OCI-LY3 (cell line): ENCODE measurements at regions not wholly inside any gene's neighbourhood (a gene's known extent, or its start where the extent isn't known, plus 50 kb on each side); places are given as distances from the start of the nearest gene placed in this dataset.

Experiments used
- H2AFZ ChIP-seq: fragments of 200-600, 300-600 bp; shearing (Covaris generic); 2 replicates; pipeline ENCODE4 v1.6.0; 2014; ENCODE audit warnings: antibody characterized with exemption, low read depth, low read length
- H3K27ac ChIP-seq: fragments of 200-600, 300-600 bp; sonication (generic); 2 replicates; pipeline ENCODE4 v1.5.1; 2014; ENCODE audit warnings: mild to moderate bottlenecking, low read length, moderate library complexity, mixed read lengths
- H3K27me3 ChIP-seq: fragments of 200-600, 300-600 bp; sonication (generic); 2 replicates; pipeline ENCODE4 v1.6.1; 2014; ENCODE audit warnings: low read depth, low read length, mixed read lengths
- H3K36me3 ChIP-seq: fragments of 200-600, 300-600 bp; sonication (generic); replicated peaks from 2 replicates; pipeline ENCODE3; 2014; ENCODE audit warnings: low read depth, low read length, mixed read lengths
- H3K4me1 ChIP-seq: fragments of 300-600, 200-600 bp; sonication (generic); 2 replicates; pipeline ENCODE4 v1.6.1; 2014; ENCODE audit warnings: low read length, mixed read lengths
- H3K4me2 ChIP-seq: fragments of 200-600, 300-600 bp; sonication (generic); 2 replicates; pipeline ENCODE4 v1.6.1; 2014; ENCODE audit warnings: low read length, mixed read lengths
- H3K4me3 ChIP-seq: fragments of 300-600, 200-600 bp; sonication (generic); 2 replicates; pipeline ENCODE4 v1.5.1; 2014; ENCODE audit warnings: antibody characterized with exemption, mild to moderate bottlenecking, low read length, moderate library complexity
- H3K79me2 ChIP-seq: fragments of 300-600, 200-600 bp; shearing (Covaris generic); 2 replicates; pipeline ENCODE4 v1.6.1; 2014; ENCODE audit warnings: mild to moderate bottlenecking, low read length, mixed read lengths
- H3K9ac ChIP-seq: fragments of 300-600, 200-600 bp; shearing (Covaris generic); 2 replicates; pipeline ENCODE4 v1.6.0; 2014; ENCODE audit warnings: mild to moderate bottlenecking, low read length, moderate library complexity
- H3K9me3 ChIP-seq: fragments of 200-600, 300-600 bp; shearing (Covaris generic); 2 replicates; pipeline ENCODE4 v1.6.1; 2014; ENCODE audit warnings: low read length, mixed read lengths; ENCODE audit not compliant: insufficient read depth
- H4K20me1 ChIP-seq: fragments of 200-600, 300-600 bp; sonication (generic); 2 replicates; pipeline ENCODE4 v1.6.1; 2016; ENCODE audit warnings: low read length, mixed read lengths; ENCODE audit not compliant: insufficient read depth
- CTCF ChIP-seq: fragments of 200-600, 300-600 bp; sonication (generic); IDR thresholded peaks from 2 replicates; pipeline ENCODE4 v1.5.1; 2014; ENCODE audit warnings: antibody characterized with exemption, low read length, low read depth
- EZH2phosphoT487 ChIP-seq: fragments of 200-600 bp; shearing (Covaris generic); IDR thresholded peaks from 2 replicates; pipeline ENCODE4 v1.6.1; 2018; ENCODE audit warnings: antibody characterized with exemption, mixed run types, low read depth

GRCh38 chr2:78845664-78846185, 179.8 kb upstream of the REG3G start:
- H3K9me3 ChIP-seq = no peaks in the 10 kb centered on the region
- no peak overlapping the region for H3K9ac ChIP-seq
- H3K79me2 ChIP-seq = no peaks in the 10 kb centered on the region
- no peak overlapping the region for H3K4me3 ChIP-seq
- H3K36me3 ChIP-seq = no peaks in the 10 kb centered on the region
- no peak overlapping the region for H3K27ac ChIP-seq
- H3K27me3 ChIP-seq = no peaks in the 10 kb centered on the region
- peaks cover 16% of the 10 kb centered on the region for H3K4me1 ChIP-seq
- H3K4me2 ChIP-seq = 0 out of 2 replicates have a peak overlapping the region, but pooled peaks have one; percentile 9
- TF ChIP-seq CTCF (no peak), EZH2phosphoT487 (no peak)
- H2AFZ ChIP-seq = no peak overlapping the region
- no peaks in the 10 kb centered on the region for H4K20me1 ChIP-seq

- Histone ChIP-seq H3K4me2 (no peak overlapping the region; the same call in 1 of the 2 replicates), H3K4me1 (no peaks in the 10 kb centered on the region)
Observed at GRCh38 chr2:78861546-78861945, 164.0 kb upstream of the REG3G start.

GRCh38 chr2:78864205-78864604, 161.3 kb upstream of the REG3G start:
- Histone ChIP-seq H3K9ac (no peak overlapping the region), H3K79me2 (no peaks in the 10 kb centered on the region), H3K27ac (no peak overlapping the region), H3K27me3 (no peaks in the 10 kb centered on the region), H3K36me3 (no peaks in the 10 kb centered on the region), H2AFZ (no peak overlapping the region), H3K4me3 (no peak overlapping the region), H3K4me2 (no peak overlapping the region), H3K9me3 (no peaks in the 10 kb centered on the region), H3K4me1 (no peaks in the 10 kb centered on the region), H4K20me1 (no peaks in the 10 kb centered on the region)
- TF ChIP-seq EZH2phosphoT487 (no peak), CTCF (no peak)

More at GRCh38 chr2:78861546-78861945, 164.0 kb upstream of the REG3G start:
- H3K9me3 ChIP-seq = no peaks in the 10 kb centered on the region
- H4K20me1 ChIP-seq = no peaks in the 10 kb centered on the region
- H3K27me3 ChIP-seq = no peaks in the 10 kb centered on the region
- no peak overlapping the region for H3K4me3 ChIP-seq
- H3K9ac ChIP-seq = no peak overlapping the region
- no peaks in the 10 kb centered on the region for H3K79me2 ChIP-seq
- H2AFZ ChIP-seq = no peak overlapping the region
- H3K36me3 ChIP-seq = no peaks in the 10 kb centered on the region
- H3K27ac ChIP-seq = no peak overlapping the region
- TF ChIP-seq EZH2phosphoT487 (no peak), CTCF (peak; percentile 68)

- TF ChIP-seq EZH2phosphoT487 (no peak), CTCF (no peak)
- Histone ChIP-seq H3K4me1 (no peaks in the 10 kb centered on the region), H3K27me3 (no peaks in the 10 kb centered on the region), H3K27ac (no peak overlapping the region), H3K4me3 (no peak overlapping the region), H3K9ac (no peak overlapping the region), H3K4me2 (no peak overlapping the region), H2AFZ (no peak overlapping the region), H4K20me1 (no peaks in the 10 kb centered on the region), H3K79me2 (no peaks in the 10 kb centered on the region), H3K9me3 (no peaks in the 10 kb centered on the region), H3K36me3 (no peaks in the 10 kb centered on the region)
Observed at GRCh38 chr2:78865667-78866066, 159.8 kb upstream of the REG3G start.
